H9 (cell line): ENCODE measurements at regions not wholly inside any gene's neighbourhood (a gene's known extent, or its start where the extent isn't known, plus 50 kb on each side); places are given as distances from the start of the nearest gene placed in this dataset.

Experiments used
- DNase-seq: peaks from one replicate; pipeline ENCODE4 v3.0.0-alpha.2; 2017
- H2AFZ ChIP-seq: one replicate; pipeline ENCODE4 v1.6.1; 2013; ENCODE audit warnings: mild to moderate bottlenecking, low read length, control low read depth, moderate library complexity
- H2AK5ac ChIP-seq: 2 replicates; pipeline ENCODE4 v1.6.1; 2013; ENCODE audit warnings: low read length, control low read depth, mixed read lengths; ENCODE audit not compliant: insufficient read length
- H2BK120ac ChIP-seq: one replicate; pipeline ENCODE4 v1.6.1; 2013; ENCODE audit warnings: low read depth, mild to moderate bottlenecking, low read length, control low read depth, inconsistent platforms; ENCODE audit not compliant: poor library complexity, severe bottlenecking
- H2BK12ac ChIP-seq: 2 replicates; pipeline ENCODE4 v1.6.1; 2013; ENCODE audit warnings: low read length, control low read depth, mixed read lengths, low read depth; ENCODE audit not compliant: insufficient read length
- H2BK15ac ChIP-seq: 2 replicates; pipeline ENCODE4 v1.6.1; 2013; ENCODE audit warnings: low read depth, low read length, control low read depth
- H2BK20ac ChIP-seq: one replicate; pipeline ENCODE4 v1.6.1; 2013; ENCODE audit warnings: low read depth, mild to moderate bottlenecking, low read length, control low read depth, inconsistent platforms; ENCODE audit not compliant: poor library complexity, severe bottlenecking
- H2BK5ac ChIP-seq: 2 replicates; pipeline ENCODE4 v1.6.1; 2013; ENCODE audit warnings: low read length, control low read depth, mixed read lengths; ENCODE audit not compliant: insufficient read length
- H3K14ac ChIP-seq: 2 replicates; pipeline ENCODE4 v1.6.1; 2013; ENCODE audit warnings: low read length, control low read depth; ENCODE audit not compliant: insufficient read depth
- H3K18ac ChIP-seq: 2 replicates; pipeline ENCODE4 v1.6.1; 2013; ENCODE audit warnings: low read depth, mild to moderate bottlenecking, mixed read lengths, low read length, control low read depth; ENCODE audit not compliant: insufficient read length
- H3K23ac ChIP-seq: 2 replicates; pipeline ENCODE4 v1.6.1; 2013; ENCODE audit warnings: low read length, control low read depth, mixed read lengths, low read depth; ENCODE audit not compliant: insufficient read length
- H3K23me2 ChIP-seq: 2 replicates; pipeline ENCODE4 v1.6.1; 2013; ENCODE audit warnings: low read depth, mild to moderate bottlenecking, mixed read lengths, low read length, control low read depth; ENCODE audit not compliant: insufficient read length, poor library complexity, severe bottlenecking
- H3K27ac ChIP-seq: 2 replicates; pipeline ENCODE4 v1.5.1; 2013; ENCODE audit warnings: low read length, control low read depth, mixed read lengths, low read depth; ENCODE audit not compliant: insufficient read length
- H3K27me3 ChIP-seq: 2 replicates; pipeline ENCODE4 v1.6.1; 2013; ENCODE audit warnings: low read length, control low read depth, inconsistent platforms; ENCODE audit not compliant: insufficient read depth
- H3K4ac ChIP-seq: 2 replicates; pipeline ENCODE4 v1.6.1; 2013; ENCODE audit warnings: low read depth, mild to moderate bottlenecking, control low read depth, inconsistent platforms, low read length, moderate library complexity
- H3K4me1 ChIP-seq: 2 replicates; pipeline ENCODE4 v1.6.1; 2013; ENCODE audit warnings: low read length, control low read depth, inconsistent platforms; ENCODE audit not compliant: insufficient read depth
- H3K4me2 ChIP-seq: 2 replicates; pipeline ENCODE4 v1.6.1; 2013; ENCODE audit warnings: low read length, control low read depth, mixed read lengths; ENCODE audit not compliant: insufficient read length, insufficient read depth
- H3K56ac ChIP-seq: 2 replicates; pipeline ENCODE4 v1.6.1; 2013; ENCODE audit warnings: low read depth, mild to moderate bottlenecking, mixed read lengths, low read length, control low read depth; ENCODE audit not compliant: insufficient read length
- H3K79me1 ChIP-seq: 2 replicates; pipeline ENCODE4 v1.6.1; 2013; ENCODE audit warnings: low read depth, mild to moderate bottlenecking, moderate library complexity, low read length, control low read depth, inconsistent platforms; ENCODE audit not compliant: insufficient read depth, poor library complexity, severe bottlenecking
- H3K79me2 ChIP-seq: 2 replicates; pipeline ENCODE4 v1.6.1; 2013; ENCODE audit warnings: low read length, control low read depth, inconsistent platforms; ENCODE audit not compliant: insufficient read depth
- H3K9ac ChIP-seq: 2 replicates; pipeline ENCODE4 v1.6.1; 2013; ENCODE audit warnings: low read length, control low read depth, mixed read lengths; ENCODE audit not compliant: insufficient read length; ENCODE audit errors: extremely low read depth
- H3K9me3 ChIP-seq: one replicate; pipeline ENCODE4 v1.6.1; 2013; ENCODE audit warnings: low read depth, low read length, inconsistent platforms; ENCODE audit not compliant: control insufficient read depth
- H3T11ph ChIP-seq: one replicate; pipeline ENCODE4 v1.6.1; 2013; ENCODE audit warnings: mild to moderate bottlenecking, low read length, control low read depth, inconsistent platforms
- H4K20me1 ChIP-seq: one replicate; pipeline ENCODE4 v1.6.1; 2013; ENCODE audit not compliant: control insufficient read depth, insufficient read length, insufficient read depth
- H4K5ac ChIP-seq: 2 replicates; pipeline ENCODE4 v1.6.1; 2013; ENCODE audit warnings: low read depth, mild to moderate bottlenecking, mixed read lengths, low read length, control low read depth; ENCODE audit not compliant: insufficient read length
- H4K8ac ChIP-seq: replicated peaks from 2 replicates; pipeline ENCODE4 v1.6.1; 2013; ENCODE audit warnings: low read length, control low read depth, mixed read lengths, low read depth; ENCODE audit not compliant: insufficient read length
- H4K91ac ChIP-seq: 2 replicates; pipeline ENCODE4 v1.6.1; 2013; ENCODE audit warnings: low read depth, mild to moderate bottlenecking, moderate library complexity, mixed read lengths, low read length, control low read depth; ENCODE audit not compliant: insufficient read length
- H3K27ac Mint-ChIP-seq, 3 experiments: 2 replicates in 2 of 3; 3 replicates in 1 of 3; pipeline ENCODE4 v1.8.0; 2020 to 2021; ENCODE audit warnings: mixed read lengths in 3 of 3, mild to moderate bottlenecking in 1 of 3, moderate library complexity in 1 of 3
- H3K27me3 Mint-ChIP-seq: 2 replicates; pipeline ENCODE4 v1.8.0; 2021; ENCODE audit warnings: low read depth, mild to moderate bottlenecking, moderate library complexity, mixed read lengths
- H3K36me3 Mint-ChIP-seq, 3 experiments: 2 replicates in 2 of 3; 3 replicates in 1 of 3; pipeline ENCODE4 v1.8.0; 2020 to 2021; ENCODE audit warnings: low read depth in 3 of 3, mixed read lengths in 3 of 3; ENCODE audit not compliant: insufficient read depth in 1 of 3
- H3K4me1 Mint-ChIP-seq, 2 experiments: 2 replicates each; pipeline ENCODE4 v1.8.0; 2020; ENCODE audit warnings: mixed read lengths in 2 of 2
- H3K4me3 Mint-ChIP-seq, 2 experiments: 2 replicates in 1 of 2; 3 replicates in 1 of 2; pipeline ENCODE4 v1.8.0; 2020 to 2021; ENCODE audit warnings: mild to moderate bottlenecking in 2 of 2, mixed read lengths in 2 of 2, moderate library complexity in 1 of 2
- H3K9me3 Mint-ChIP-seq, 2 experiments: 2 replicates in 1 of 2; 3 replicates in 1 of 2; pipeline ENCODE4 v1.8.0; 2020; ENCODE audit warnings: mild to moderate bottlenecking in 2 of 2, mixed read lengths in 2 of 2, moderate library complexity in 1 of 2
- WGBS: extraction: QIAGEN DNeasy Blood & Tissue Kit; methylation state at CpG from one replicate; pipeline ENCODE4 v1.1.7; 2013; ENCODE audit warnings: missing lambda C conversion rate, low lambda C conversion rate, mixed read lengths; ENCODE audit not compliant: insufficient read length; ENCODE audit errors: extremely low coverage; 5-methylcytosine and 5-hydroxymethylcytosine counted together
- TF ChIP-seq, protein P1 (sequence below): fragments of 200-600 bp; sonication (generic); conservative IDR thresholded peaks from 3 replicates; pipeline ENCODE4 v1.8.0; 2021; ENCODE audit warnings: antibody characterized with exemption, mild to moderate bottlenecking

DNA sequence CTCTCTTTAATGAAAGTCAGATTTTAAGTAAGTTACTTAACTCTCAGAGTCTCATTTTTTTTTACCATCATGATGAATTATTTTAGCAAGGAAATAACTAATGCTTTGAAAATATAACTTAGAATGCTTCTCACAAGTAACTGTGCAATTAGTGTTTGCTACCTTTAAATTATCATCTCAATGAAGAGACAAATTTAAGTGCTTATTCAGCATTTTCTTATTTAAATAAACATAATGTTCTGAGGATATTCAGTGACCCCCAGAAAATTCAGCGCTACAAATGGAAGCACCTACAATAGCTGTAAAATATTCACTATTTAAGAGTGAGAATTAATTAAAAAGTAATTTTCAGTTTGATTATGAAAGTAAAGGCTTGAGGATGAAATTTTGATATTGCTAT lies 527.2 kb downstream of the SLITRK1 start:
- H3K79me1 ChIP-seq, result no peaks in the 10 kb centered on the region
- no peak overlapping the region for H3K14ac ChIP-seq
- H3K23ac ChIP-seq, result no peak overlapping the region
- H3K23me2 ChIP-seq, result no peaks in the 10 kb centered on the region
- no peak overlapping the region for H2BK12ac ChIP-seq
- H3K18ac ChIP-seq, result no peak overlapping the region
- H4K20me1 ChIP-seq, result no peaks in the 10 kb centered on the region
- H2BK20ac ChIP-seq, result no peak overlapping the region
- H3K4me3 Mint-ChIP-seq, result no peak overlapping the region
- H2BK15ac ChIP-seq, result no peak overlapping the region
- no peak overlapping the region for H3K4me2 ChIP-seq
- no peak overlapping the region for H3K27ac ChIP-seq
- H3K27me3 ChIP-seq, result no peaks in the 10 kb centered on the region
- no peak overlapping the region for H2AFZ ChIP-seq
- no peak overlapping the region for H2BK120ac ChIP-seq
- no peaks in the 10 kb centered on the region for H3K9me3 Mint-ChIP-seq
- H3K27ac Mint-ChIP-seq, result no peak overlapping the region
- no peak overlapping the region for H4K8ac ChIP-seq
- no peak overlapping the region for H3K9ac ChIP-seq
- H3K56ac ChIP-seq, result no peak overlapping the region
- no peak overlapping the region for H3T11ph ChIP-seq
- no CpG with 5 or more reads among the region's 1 CpG for WGBS
- H3K4me1 ChIP-seq, result no peaks in the 10 kb centered on the region
- no peak overlapping the region for H2AK5ac ChIP-seq
- no peaks in the 10 kb centered on the region for H3K27me3 Mint-ChIP-seq
- no peak overlapping the region for H2BK5ac ChIP-seq
- H3K36me3 Mint-ChIP-seq, result no peaks in the 10 kb centered on the region; a peak in 1 of 7 replicates
- no peaks in the 10 kb centered on the region for H3K9me3 ChIP-seq
- no peak overlapping the region for H4K91ac ChIP-seq
- H3K4me1 Mint-ChIP-seq, result no peaks in the 10 kb centered on the region
- no peak overlapping the region for H3K4ac ChIP-seq
- H3K79me2 ChIP-seq, result no peaks in the 10 kb centered on the region
- no peak overlapping the region for H4K5ac ChIP-seq
- TF ChIP-seq, protein P1, sequence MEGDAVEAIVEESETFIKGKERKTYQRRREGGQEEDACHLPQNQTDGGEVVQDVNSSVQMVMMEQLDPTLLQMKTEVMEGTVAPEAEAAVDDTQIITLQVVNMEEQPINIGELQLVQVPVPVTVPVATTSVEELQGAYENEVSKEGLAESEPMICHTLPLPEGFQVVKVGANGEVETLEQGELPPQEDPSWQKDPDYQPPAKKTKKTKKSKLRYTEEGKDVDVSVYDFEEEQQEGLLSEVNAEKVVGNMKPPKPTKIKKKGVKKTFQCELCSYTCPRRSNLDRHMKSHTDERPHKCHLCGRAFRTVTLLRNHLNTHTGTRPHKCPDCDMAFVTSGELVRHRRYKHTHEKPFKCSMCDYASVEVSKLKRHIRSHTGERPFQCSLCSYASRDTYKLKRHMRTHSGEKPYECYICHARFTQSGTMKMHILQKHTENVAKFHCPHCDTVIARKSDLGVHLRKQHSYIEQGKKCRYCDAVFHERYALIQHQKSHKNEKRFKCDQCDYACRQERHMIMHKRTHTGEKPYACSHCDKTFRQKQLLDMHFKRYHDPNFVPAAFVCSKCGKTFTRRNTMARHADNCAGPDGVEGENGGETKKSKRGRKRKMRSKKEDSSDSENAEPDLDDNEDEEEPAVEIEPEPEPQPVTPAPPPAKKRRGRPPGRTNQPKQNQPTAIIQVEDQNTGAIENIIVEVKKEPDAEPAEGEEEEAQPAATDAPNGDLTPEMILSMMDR, result no peak
- no peak for DNase-seq
